H9 (cell line): ENCODE measurements at regions not wholly inside any gene's neighbourhood (a gene's known extent, or its start where the extent isn't known, plus 50 kb on each side); places are given as distances from the start of the nearest gene placed in this dataset.

Experiments
- DNase-seq: peaks from one replicate; pipeline ENCODE4 v3.0.0-alpha.2; 2017
- H2AFZ ChIP-seq: one replicate; pipeline ENCODE4 v1.6.1; 2013; ENCODE audit warnings: mild to moderate bottlenecking, low read length, control low read depth, moderate library complexity
- H2AK5ac ChIP-seq: 2 replicates; pipeline ENCODE4 v1.6.1; 2013; ENCODE audit warnings: low read length, control low read depth, mixed read lengths; ENCODE audit not compliant: insufficient read length
- H2BK120ac ChIP-seq: one replicate; pipeline ENCODE4 v1.6.1; 2013; ENCODE audit warnings: low read depth, mild to moderate bottlenecking, low read length, control low read depth, inconsistent platforms; ENCODE audit not compliant: poor library complexity, severe bottlenecking
- H2BK12ac ChIP-seq: 2 replicates; pipeline ENCODE4 v1.6.1; 2013; ENCODE audit warnings: low read length, control low read depth, mixed read lengths, low read depth; ENCODE audit not compliant: insufficient read length
- H2BK15ac ChIP-seq: 2 replicates; pipeline ENCODE4 v1.6.1; 2013; ENCODE audit warnings: low read depth, low read length, control low read depth
- H2BK20ac ChIP-seq: one replicate; pipeline ENCODE4 v1.6.1; 2013; ENCODE audit warnings: low read depth, mild to moderate bottlenecking, low read length, control low read depth, inconsistent platforms; ENCODE audit not compliant: poor library complexity, severe bottlenecking
- H2BK5ac ChIP-seq: 2 replicates; pipeline ENCODE4 v1.6.1; 2013; ENCODE audit warnings: low read length, control low read depth, mixed read lengths; ENCODE audit not compliant: insufficient read length
- H3K14ac ChIP-seq: 2 replicates; pipeline ENCODE4 v1.6.1; 2013; ENCODE audit warnings: low read length, control low read depth; ENCODE audit not compliant: insufficient read depth
- H3K18ac ChIP-seq: 2 replicates; pipeline ENCODE4 v1.6.1; 2013; ENCODE audit warnings: low read depth, mild to moderate bottlenecking, mixed read lengths, low read length, control low read depth; ENCODE audit not compliant: insufficient read length
- H3K23ac ChIP-seq: 2 replicates; pipeline ENCODE4 v1.6.1; 2013; ENCODE audit warnings: low read length, control low read depth, mixed read lengths, low read depth; ENCODE audit not compliant: insufficient read length
- H3K23me2 ChIP-seq: 2 replicates; pipeline ENCODE4 v1.6.1; 2013; ENCODE audit warnings: low read depth, mild to moderate bottlenecking, mixed read lengths, low read length, control low read depth; ENCODE audit not compliant: insufficient read length, poor library complexity, severe bottlenecking
- H3K27ac ChIP-seq: 2 replicates; pipeline ENCODE4 v1.5.1; 2013; ENCODE audit warnings: low read length, control low read depth, mixed read lengths, low read depth; ENCODE audit not compliant: insufficient read length
- H3K27me3 ChIP-seq: 2 replicates; pipeline ENCODE4 v1.6.1; 2013; ENCODE audit warnings: low read length, control low read depth, inconsistent platforms; ENCODE audit not compliant: insufficient read depth
- H3K4ac ChIP-seq: 2 replicates; pipeline ENCODE4 v1.6.1; 2013; ENCODE audit warnings: low read depth, mild to moderate bottlenecking, control low read depth, inconsistent platforms, low read length, moderate library complexity
- H3K4me1 ChIP-seq: 2 replicates; pipeline ENCODE4 v1.6.1; 2013; ENCODE audit warnings: low read length, control low read depth, inconsistent platforms; ENCODE audit not compliant: insufficient read depth
- H3K4me2 ChIP-seq: 2 replicates; pipeline ENCODE4 v1.6.1; 2013; ENCODE audit warnings: low read length, control low read depth, mixed read lengths; ENCODE audit not compliant: insufficient read length, insufficient read depth
- H3K56ac ChIP-seq: 2 replicates; pipeline ENCODE4 v1.6.1; 2013; ENCODE audit warnings: low read depth, mild to moderate bottlenecking, mixed read lengths, low read length, control low read depth; ENCODE audit not compliant: insufficient read length
- H3K79me1 ChIP-seq: 2 replicates; pipeline ENCODE4 v1.6.1; 2013; ENCODE audit warnings: low read depth, mild to moderate bottlenecking, moderate library complexity, low read length, control low read depth, inconsistent platforms; ENCODE audit not compliant: insufficient read depth, poor library complexity, severe bottlenecking
- H3K79me2 ChIP-seq: 2 replicates; pipeline ENCODE4 v1.6.1; 2013; ENCODE audit warnings: low read length, control low read depth, inconsistent platforms; ENCODE audit not compliant: insufficient read depth
- H3K9ac ChIP-seq: 2 replicates; pipeline ENCODE4 v1.6.1; 2013; ENCODE audit warnings: low read length, control low read depth, mixed read lengths; ENCODE audit not compliant: insufficient read length; ENCODE audit errors: extremely low read depth
- H3K9me3 ChIP-seq: one replicate; pipeline ENCODE4 v1.6.1; 2013; ENCODE audit warnings: low read depth, low read length, inconsistent platforms; ENCODE audit not compliant: control insufficient read depth
- H3T11ph ChIP-seq: one replicate; pipeline ENCODE4 v1.6.1; 2013; ENCODE audit warnings: mild to moderate bottlenecking, low read length, control low read depth, inconsistent platforms
- H4K20me1 ChIP-seq: one replicate; pipeline ENCODE4 v1.6.1; 2013; ENCODE audit not compliant: control insufficient read depth, insufficient read length, insufficient read depth
- H4K5ac ChIP-seq: 2 replicates; pipeline ENCODE4 v1.6.1; 2013; ENCODE audit warnings: low read depth, mild to moderate bottlenecking, mixed read lengths, low read length, control low read depth; ENCODE audit not compliant: insufficient read length
- H4K8ac ChIP-seq: replicated peaks from 2 replicates; pipeline ENCODE4 v1.6.1; 2013; ENCODE audit warnings: low read length, control low read depth, mixed read lengths, low read depth; ENCODE audit not compliant: insufficient read length
- H4K91ac ChIP-seq: 2 replicates; pipeline ENCODE4 v1.6.1; 2013; ENCODE audit warnings: low read depth, mild to moderate bottlenecking, moderate library complexity, mixed read lengths, low read length, control low read depth; ENCODE audit not compliant: insufficient read length
- H3K27ac Mint-ChIP-seq, 3 experiments: 2 replicates in 2 of 3; 3 replicates in 1 of 3; pipeline ENCODE4 v1.8.0; 2020 to 2021; ENCODE audit warnings: mixed read lengths in 3 of 3, mild to moderate bottlenecking in 1 of 3, moderate library complexity in 1 of 3
- H3K27me3 Mint-ChIP-seq: 2 replicates; pipeline ENCODE4 v1.8.0; 2021; ENCODE audit warnings: low read depth, mild to moderate bottlenecking, moderate library complexity, mixed read lengths
- H3K36me3 Mint-ChIP-seq, 3 experiments: 2 replicates in 2 of 3; 3 replicates in 1 of 3; pipeline ENCODE4 v1.8.0; 2020 to 2021; ENCODE audit warnings: low read depth in 3 of 3, mixed read lengths in 3 of 3; ENCODE audit not compliant: insufficient read depth in 1 of 3
- H3K4me1 Mint-ChIP-seq, 2 experiments: 2 replicates each; pipeline ENCODE4 v1.8.0; 2020; ENCODE audit warnings: mixed read lengths in 2 of 2
- H3K4me3 Mint-ChIP-seq, 2 experiments: 2 replicates in 1 of 2; 3 replicates in 1 of 2; pipeline ENCODE4 v1.8.0; 2020 to 2021; ENCODE audit warnings: mild to moderate bottlenecking in 2 of 2, mixed read lengths in 2 of 2, moderate library complexity in 1 of 2
- H3K9me3 Mint-ChIP-seq, 2 experiments: 2 replicates in 1 of 2; 3 replicates in 1 of 2; pipeline ENCODE4 v1.8.0; 2020; ENCODE audit warnings: mild to moderate bottlenecking in 2 of 2, mixed read lengths in 2 of 2, moderate library complexity in 1 of 2
- CTCF ChIP-seq: fragments of 200-600 bp; sonication (generic); conservative IDR thresholded peaks from 3 replicates; pipeline ENCODE4 v1.8.0; 2021; ENCODE audit warnings: antibody characterized with exemption, mild to moderate bottlenecking
- WGBS: extraction: QIAGEN DNeasy Blood & Tissue Kit; methylation state at CpG from one replicate; pipeline ENCODE4 v1.1.7; 2013; ENCODE audit warnings: missing lambda C conversion rate, low lambda C conversion rate, mixed read lengths; ENCODE audit not compliant: insufficient read length; ENCODE audit errors: extremely low coverage; 5-methylcytosine and 5-hydroxymethylcytosine counted together

GRCh38 chr2:187799601-187800000 lies 245.4 kb upstream of the TFPI start:
- Mint-ChIP-seq H3K27me3 (no peaks in the 10 kb centered on the region), H3K4me1 (no peaks in the 10 kb centered on the region), H3K36me3 (peaks cover 0 to 6% (median 5%) of the 10 kb centered on the region in 3 experiments; a peak in 5 of 7 replicates), H3K9me3 (peaks cover 8 to 10% of the 10 kb centered on the region in 2 experiments; a peak in 4 of 5 replicates), H3K4me3 (no peak overlapping the region), H3K27ac (no peak overlapping the region)
- H2BK20ac ChIP-seq: no peak overlapping the region
- no peak overlapping the region for H2BK120ac ChIP-seq
- H4K5ac ChIP-seq: no peak overlapping the region
- no peak overlapping the region for H3T11ph ChIP-seq
- H3K56ac ChIP-seq: no peak overlapping the region
- no peaks in the 10 kb centered on the region for H3K4me1 ChIP-seq
- H2BK5ac ChIP-seq: no peak overlapping the region
- H4K8ac ChIP-seq: no peak overlapping the region
- no peak for DNase-seq
- no peak overlapping the region for H3K27ac ChIP-seq
- no peak for TF ChIP-seq CTCF
- no peaks in the 10 kb centered on the region for H4K20me1 ChIP-seq
- H3K27me3 ChIP-seq: no peaks in the 10 kb centered on the region
- no peak overlapping the region for H2AK5ac ChIP-seq
- no peaks in the 10 kb centered on the region for H3K79me2 ChIP-seq
- H3K4ac ChIP-seq: no peak overlapping the region
- WGBS: no CpG with 5 or more reads among the region's 5 CpGs
- no peaks in the 10 kb centered on the region for H3K23me2 ChIP-seq
- no peak overlapping the region for H2BK15ac ChIP-seq
- no peak overlapping the region for H4K91ac ChIP-seq
- no peak overlapping the region for H3K23ac ChIP-seq
- no peak overlapping the region for H2BK12ac ChIP-seq
- no peaks in the 10 kb centered on the region for H3K79me1 ChIP-seq
- no peak overlapping the region for H2AFZ ChIP-seq
- H3K9me3 ChIP-seq: no peaks in the 10 kb centered on the region
- no peak overlapping the region for H3K9ac ChIP-seq
- no peak overlapping the region for H3K14ac ChIP-seq
- no peak overlapping the region for H3K18ac ChIP-seq
- H3K4me2 ChIP-seq: no peak overlapping the region
